GM12874 (cell line): ENCODE measurements at regions not wholly inside any gene's neighbourhood (a gene's known extent, or its start where the extent isn't known, plus 50 kb on each side); places are given as distances from the start of the nearest gene placed in this dataset.

Source experiments
- TF ChIP-seq, protein P1 (sequence below): IDR thresholded peaks from 2 replicates; pipeline ENCODE4 v1.5.1; 2011; ENCODE audit warnings: low read depth, mild to moderate bottlenecking, control low read depth, low read length, moderate library complexity; ENCODE audit not compliant: insufficient read depth

DNA sequence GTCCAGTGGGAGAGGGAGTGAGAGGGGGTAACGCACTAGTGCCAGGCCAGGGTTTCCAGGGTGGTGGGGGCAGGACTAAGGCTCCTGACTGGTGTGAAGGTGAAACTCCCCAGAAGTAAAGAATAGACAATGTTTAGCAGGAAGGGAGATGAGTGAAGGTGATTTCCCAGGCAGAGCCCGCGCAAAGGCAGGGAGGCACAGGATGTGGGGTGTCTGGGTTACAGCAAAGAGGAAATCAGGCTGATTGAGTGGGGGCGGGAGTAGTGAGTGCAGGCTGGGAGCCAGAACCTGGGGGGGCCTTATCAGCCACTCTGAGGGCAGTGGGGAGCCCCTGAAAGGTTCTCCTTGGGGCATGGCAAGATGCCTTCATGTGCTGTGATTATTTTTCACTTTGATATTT lies 167.5 kb downstream of the UTP18 start:
- TF ChIP-seq, protein P1, sequence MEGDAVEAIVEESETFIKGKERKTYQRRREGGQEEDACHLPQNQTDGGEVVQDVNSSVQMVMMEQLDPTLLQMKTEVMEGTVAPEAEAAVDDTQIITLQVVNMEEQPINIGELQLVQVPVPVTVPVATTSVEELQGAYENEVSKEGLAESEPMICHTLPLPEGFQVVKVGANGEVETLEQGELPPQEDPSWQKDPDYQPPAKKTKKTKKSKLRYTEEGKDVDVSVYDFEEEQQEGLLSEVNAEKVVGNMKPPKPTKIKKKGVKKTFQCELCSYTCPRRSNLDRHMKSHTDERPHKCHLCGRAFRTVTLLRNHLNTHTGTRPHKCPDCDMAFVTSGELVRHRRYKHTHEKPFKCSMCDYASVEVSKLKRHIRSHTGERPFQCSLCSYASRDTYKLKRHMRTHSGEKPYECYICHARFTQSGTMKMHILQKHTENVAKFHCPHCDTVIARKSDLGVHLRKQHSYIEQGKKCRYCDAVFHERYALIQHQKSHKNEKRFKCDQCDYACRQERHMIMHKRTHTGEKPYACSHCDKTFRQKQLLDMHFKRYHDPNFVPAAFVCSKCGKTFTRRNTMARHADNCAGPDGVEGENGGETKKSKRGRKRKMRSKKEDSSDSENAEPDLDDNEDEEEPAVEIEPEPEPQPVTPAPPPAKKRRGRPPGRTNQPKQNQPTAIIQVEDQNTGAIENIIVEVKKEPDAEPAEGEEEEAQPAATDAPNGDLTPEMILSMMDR, result no peak

DNA sequence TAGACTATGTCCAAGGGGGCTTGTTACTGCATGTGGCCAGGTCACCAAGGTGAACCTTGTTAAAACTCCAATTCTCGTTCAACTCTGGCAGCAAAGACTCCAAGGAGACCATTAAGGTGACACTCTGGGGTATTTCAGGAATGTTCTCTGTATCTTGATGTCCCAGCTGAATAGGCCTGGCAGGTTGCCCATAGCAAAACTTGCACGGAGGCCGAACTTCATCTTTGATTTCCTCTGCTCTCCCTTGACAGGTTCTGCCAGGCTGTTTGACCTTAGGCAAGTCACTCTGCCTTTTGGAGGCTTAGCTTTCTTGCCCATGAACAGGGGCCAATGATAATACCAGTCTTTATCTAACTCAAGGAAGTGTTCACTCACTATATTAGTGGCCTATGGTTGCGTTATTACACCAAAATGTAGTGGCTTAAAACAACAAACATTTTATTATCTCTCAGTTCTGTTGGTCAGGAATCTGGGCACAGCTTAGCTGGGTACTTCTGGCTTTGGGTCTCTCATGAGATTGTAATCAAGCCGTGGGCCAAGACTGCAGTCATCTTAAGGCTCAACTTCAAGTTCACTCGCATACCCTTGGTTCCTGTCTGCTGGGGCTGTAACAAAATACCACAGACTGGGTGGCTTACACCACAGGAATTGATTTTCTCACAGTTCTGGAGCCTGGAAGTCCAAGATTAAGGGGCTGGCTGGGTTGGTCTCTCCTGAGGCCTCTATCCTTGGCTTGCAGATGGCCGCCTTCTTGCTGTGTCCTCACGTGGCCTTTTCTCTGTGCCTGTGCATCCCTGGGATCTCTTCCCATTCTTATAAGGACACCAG lies 168.5 kb downstream of the UTP18 start:
- TF ChIP-seq, protein P1, result no peak

- TF ChIP-seq, protein P1, result no peak
Measured at GRCh38 chr17:51430591-51430990, 170.2 kb downstream of the UTP18 start.

DNA sequence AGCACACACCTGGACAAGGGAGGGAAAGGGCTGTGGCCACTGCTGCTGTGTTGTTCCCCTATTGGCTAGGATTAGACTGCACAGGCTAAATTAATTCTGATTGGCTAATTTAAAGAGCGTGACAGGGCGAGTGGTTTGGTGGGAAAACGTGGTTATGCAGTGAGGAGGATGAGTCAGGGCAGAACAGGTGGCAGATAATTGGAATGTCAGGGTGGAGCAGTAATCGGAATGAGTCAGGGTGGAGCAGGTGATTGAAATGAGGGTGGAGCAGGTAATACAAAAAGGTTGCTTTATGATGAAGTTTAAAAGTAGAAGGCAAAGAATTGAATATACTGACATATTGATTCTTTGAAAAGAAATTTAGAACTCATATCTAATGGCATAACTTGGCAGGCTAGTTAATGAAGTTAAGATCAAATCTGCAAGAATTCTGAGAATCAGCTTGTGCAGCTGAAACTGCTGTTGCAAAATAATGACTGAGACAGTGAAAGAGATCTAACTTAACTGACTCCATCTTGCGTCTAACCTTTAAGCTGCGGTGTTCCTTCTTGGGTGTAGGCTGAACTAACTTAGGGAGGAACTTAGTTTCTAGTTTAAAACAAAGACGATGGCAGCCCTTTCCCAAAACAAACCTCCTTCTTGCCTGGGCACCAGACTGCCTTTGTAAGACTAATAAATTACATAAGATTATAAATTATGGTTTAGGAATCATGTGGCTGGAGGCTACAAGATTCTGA lies 174.3 kb downstream of the UTP18 start:
- TF ChIP-seq, protein P1, result no peak

DNA sequence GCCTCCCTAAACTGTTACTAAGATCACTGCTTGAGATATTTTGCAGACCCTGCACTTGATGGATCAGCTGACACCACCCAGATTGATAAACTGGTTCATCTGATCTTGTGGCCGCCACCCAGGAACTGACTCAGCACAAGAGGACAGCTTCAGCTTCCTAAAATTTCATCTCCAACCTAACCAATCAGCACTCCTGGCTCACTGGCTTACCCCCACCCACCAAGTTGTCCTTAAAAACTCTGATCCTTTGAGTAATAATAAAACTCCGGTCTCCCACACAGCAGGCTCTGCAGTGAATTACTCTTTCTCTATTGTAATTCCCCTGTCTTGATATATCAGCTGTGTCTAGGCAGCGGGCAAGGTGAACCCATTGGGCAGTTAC lies 174.8 kb downstream of the UTP18 start:
- TF ChIP-seq, protein P1, result no peak

DNA sequence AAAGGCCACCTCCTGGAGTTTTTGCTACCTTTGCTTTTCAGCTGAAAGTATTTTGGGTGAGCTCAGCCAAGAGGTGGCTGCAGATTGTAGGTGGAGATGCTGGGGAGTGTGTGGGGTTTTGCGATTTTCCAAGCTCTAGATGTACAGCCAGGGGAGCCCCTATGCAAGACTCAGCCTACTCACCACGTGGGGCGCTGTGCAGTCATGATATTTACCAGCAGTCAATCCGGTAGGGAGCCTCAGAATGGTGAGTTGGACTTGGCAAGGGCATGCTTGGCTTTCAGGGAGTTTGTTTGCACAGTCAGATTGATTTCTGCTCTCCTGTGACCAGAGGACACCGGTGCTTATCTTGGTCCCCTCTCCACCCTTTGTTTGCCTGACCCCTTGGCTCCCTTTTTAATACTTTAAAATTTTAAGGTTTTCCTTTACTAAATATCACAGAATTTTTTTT lies 175.3 kb downstream of the UTP18 start:
- TF ChIP-seq, protein P1, result peak; percentile 58

- TF ChIP-seq, protein P1, result no peak
Measured at GRCh38 chr17:51439395-51440229, 179.3 kb downstream of the UTP18 start.
